Neural progenitor cell (in vitro differentiated cells): ENCODE measurements at regions not wholly inside any gene's neighbourhood (a gene's known extent, or its start where the extent isn't known, plus 50 kb on each side); places are given as distances from the start of the nearest gene placed in this dataset.

ENCODE experiments used
- DNase-seq: peaks from one replicate; pipeline ENCODE4 v3.0.0-alpha.2; 2016; ENCODE audit warnings: low spot score
- H2AFZ ChIP-seq: fragments of 200-600 bp; sonication (generic); replicated peaks from 2 replicates; pipeline ENCODE4 v1.6.1; 2016; ENCODE audit warnings: antibody characterized with exemption
- H3F3A ChIP-seq: fragments of 200-600 bp; sonication (generic); 2 replicates; pipeline ENCODE4 v1.6.1; 2016; ENCODE audit warnings: antibody characterized with exemption, low read depth
- H3K27ac ChIP-seq: fragments of 200-600 bp; sonication (generic); 2 replicates; pipeline ENCODE4 v1.5.1; 2016; ENCODE audit warnings: mild to moderate bottlenecking
- H3K27me3 ChIP-seq: fragments of 200-600 bp; sonication (generic); 2 replicates; pipeline ENCODE4 v1.6.1; 2016; ENCODE audit warnings: mild to moderate bottlenecking, moderate library complexity
- H3K36me3 ChIP-seq: fragments of 200-600 bp; sonication (generic); 2 replicates; pipeline ENCODE4 v1.5.1; 2016
- H3K4me1 ChIP-seq: fragments of 200-600 bp; sonication (generic); 2 replicates; pipeline ENCODE4 v1.6.1; 2016; ENCODE audit warnings: mixed run types
- H3K4me2 ChIP-seq: fragments of 200-600 bp; sonication (generic); 2 replicates; pipeline ENCODE4 v1.6.1; 2016
- H3K4me3 ChIP-seq: fragments of 200-600 bp; sonication (generic); 2 replicates; pipeline ENCODE4 v1.5.1; 2016
- H3K79me2 ChIP-seq: fragments of 200-600 bp; sonication (generic); 2 replicates; pipeline ENCODE4 v1.6.1; 2016; ENCODE audit warnings: low read depth
- H3K9ac ChIP-seq: fragments of 200-600 bp; sonication (generic); 2 replicates; pipeline ENCODE4 v1.6.1; 2016
- H3K9me3 ChIP-seq: fragments of 200-600 bp; sonication (generic); 2 replicates; pipeline ENCODE4 v1.5.1; 2016; ENCODE audit warnings: low read depth
- H4K20me1 ChIP-seq: fragments of 200-600 bp; sonication (generic); 2 replicates; pipeline ENCODE4 v1.6.1; 2016; ENCODE audit warnings: low read depth
- H3K27ac Mint-ChIP-seq: 3 replicates; pipeline ENCODE4 v1.8.0; 2021; ENCODE audit warnings: mixed read lengths
- H3K27me3 Mint-ChIP-seq: 2 replicates; pipeline ENCODE4 v1.8.0; 2022; ENCODE audit warnings: low read depth, mild to moderate bottlenecking, inconsistent platforms, moderate library complexity, mixed read lengths; ENCODE audit not compliant: insufficient read depth
- H3K36me3 Mint-ChIP-seq: 3 replicates; pipeline ENCODE4 v1.8.0; 2021; ENCODE audit warnings: mixed read lengths
- H3K4me1 Mint-ChIP-seq: 3 replicates; pipeline ENCODE4 v1.8.0; 2021; ENCODE audit warnings: mixed read lengths
- H3K4me3 Mint-ChIP-seq: 3 replicates; pipeline ENCODE4 v1.8.0; 2021; ENCODE audit warnings: mild to moderate bottlenecking, moderate library complexity, mixed read lengths
- H3K9me3 Mint-ChIP-seq: 3 replicates; pipeline ENCODE4 v1.8.0; 2020; ENCODE audit warnings: mixed read lengths
- EZH2 ChIP-seq: fragments of 200-600 bp; sonication (generic); IDR thresholded peaks from 2 replicates; pipeline ENCODE4 v1.6.1; 2017; ENCODE audit warnings: antibody characterized with exemption, mild to moderate bottlenecking, moderate library complexity
- EZH2phosphoT487 ChIP-seq: fragments of 200-600 bp; sonication (generic); IDR thresholded peaks from 2 replicates; pipeline ENCODE4 v1.6.1; 2017; ENCODE audit warnings: antibody characterized with exemption
- TF ChIP-seq, protein P1 (sequence below): fragments of 200-600 bp; sonication (generic); IDR thresholded peaks from 2 replicates; pipeline ENCODE4 v1.5.1; 2017; ENCODE audit warnings: antibody characterized with exemption, mild to moderate bottlenecking

DNA sequence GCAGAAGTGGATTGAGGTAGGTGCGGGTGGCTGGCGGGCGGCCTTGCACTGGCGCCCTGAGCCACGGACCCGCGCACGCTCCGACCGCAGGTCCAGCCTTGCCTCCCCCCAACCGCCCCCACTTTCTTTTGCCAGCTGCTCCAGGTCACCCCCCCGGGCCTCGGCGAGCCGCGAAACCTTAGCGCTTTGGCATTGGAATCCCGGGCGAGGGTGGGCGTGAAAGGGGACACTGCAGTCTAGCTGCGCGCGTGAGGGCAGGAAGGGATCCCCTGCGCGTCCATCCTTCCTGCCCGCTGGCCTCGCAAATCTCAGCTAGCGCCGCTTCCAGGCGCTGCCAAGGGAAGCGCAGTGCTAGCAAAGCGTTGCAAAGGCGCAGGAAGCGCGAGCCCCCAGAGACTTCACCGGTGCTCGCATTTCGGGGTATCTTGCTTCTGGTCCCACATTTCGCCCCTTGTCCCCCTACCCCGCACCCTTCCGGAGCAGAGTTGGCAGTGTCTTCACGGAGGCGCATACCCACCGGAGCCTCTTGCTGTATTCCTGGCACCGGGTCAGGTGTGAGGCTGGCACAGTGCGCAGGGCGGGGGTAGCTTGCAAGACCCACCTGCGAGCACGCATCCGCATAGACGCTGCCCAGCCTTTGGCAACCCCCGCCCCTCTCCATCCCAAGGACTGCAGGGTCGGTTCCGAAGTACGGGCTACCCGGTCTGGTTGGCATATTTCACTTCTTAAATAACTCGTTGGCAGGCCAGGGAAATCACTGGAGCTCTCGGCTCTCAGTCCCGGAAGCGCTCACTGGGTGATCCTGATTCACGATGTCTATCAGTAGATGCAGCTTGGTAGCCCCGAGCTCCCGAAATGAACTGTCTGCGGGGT is 104.4 kb downstream of the UCHL1 start:
- Mint-ChIP-seq H3K36me3 (no peaks in the 10 kb centered on the region), H3K4me3 (peak overlapping the region; percentile 88), H3K27me3 (peaks cover 18% of the 10 kb centered on the region), H3K9me3 (no peaks in the 10 kb centered on the region), H3K4me1 (peaks cover 30% of the 10 kb centered on the region), H3K27ac (no peak overlapping the region)
- peaks cover 64% of the 10 kb centered on the region for H3K27me3 ChIP-seq
- H3K4me1 ChIP-seq = peaks cover 37% of the 10 kb centered on the region
- peak; percentile 76 for DNase-seq
- peak overlapping the region; percentile 98 for H3K4me3 ChIP-seq
- TF ChIP-seq EZH2phosphoT487 = no peak
- TF ChIP-seq EZH2 = peak; percentile 45
- TF ChIP-seq, protein P1, sequence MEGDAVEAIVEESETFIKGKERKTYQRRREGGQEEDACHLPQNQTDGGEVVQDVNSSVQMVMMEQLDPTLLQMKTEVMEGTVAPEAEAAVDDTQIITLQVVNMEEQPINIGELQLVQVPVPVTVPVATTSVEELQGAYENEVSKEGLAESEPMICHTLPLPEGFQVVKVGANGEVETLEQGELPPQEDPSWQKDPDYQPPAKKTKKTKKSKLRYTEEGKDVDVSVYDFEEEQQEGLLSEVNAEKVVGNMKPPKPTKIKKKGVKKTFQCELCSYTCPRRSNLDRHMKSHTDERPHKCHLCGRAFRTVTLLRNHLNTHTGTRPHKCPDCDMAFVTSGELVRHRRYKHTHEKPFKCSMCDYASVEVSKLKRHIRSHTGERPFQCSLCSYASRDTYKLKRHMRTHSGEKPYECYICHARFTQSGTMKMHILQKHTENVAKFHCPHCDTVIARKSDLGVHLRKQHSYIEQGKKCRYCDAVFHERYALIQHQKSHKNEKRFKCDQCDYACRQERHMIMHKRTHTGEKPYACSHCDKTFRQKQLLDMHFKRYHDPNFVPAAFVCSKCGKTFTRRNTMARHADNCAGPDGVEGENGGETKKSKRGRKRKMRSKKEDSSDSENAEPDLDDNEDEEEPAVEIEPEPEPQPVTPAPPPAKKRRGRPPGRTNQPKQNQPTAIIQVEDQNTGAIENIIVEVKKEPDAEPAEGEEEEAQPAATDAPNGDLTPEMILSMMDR = peak; percentile 10
- no peak overlapping the region for H3K27ac ChIP-seq
- H3F3A ChIP-seq = peaks cover 55% of the 10 kb centered on the region
- H4K20me1 ChIP-seq = peaks cover 11% of the 10 kb centered on the region
- no peaks in the 10 kb centered on the region for H3K36me3 ChIP-seq
- H3K4me2 ChIP-seq = peak overlapping the region; percentile 99
- no peak overlapping the region for H3K9ac ChIP-seq
- peaks cover 4% of the 10 kb centered on the region for H3K79me2 ChIP-seq
- H2AFZ ChIP-seq = peak overlapping the region; percentile 100
- no peaks in the 10 kb centered on the region for H3K9me3 ChIP-seq

- H3K4me2 ChIP-seq = peak overlapping the region; percentile 99
- H3K4me3 ChIP-seq = peak overlapping the region; percentile 98
- H4K20me1 ChIP-seq = peaks cover 11% of the 10 kb centered on the region
- H3K27me3 Mint-ChIP-seq = peaks cover 15% of the 10 kb centered on the region
- TF ChIP-seq EZH2phosphoT487 (no peak), EZH2 (peak; percentile 13)
- TF ChIP-seq, protein P1 = no peak
- H3K4me1 ChIP-seq = peaks cover 37% of the 10 kb centered on the region
- no peak overlapping the region for H3K9ac ChIP-seq
- H3K9me3 ChIP-seq = no peaks in the 10 kb centered on the region
- H3K27ac ChIP-seq = no peak overlapping the region
- peaks cover 64% of the 10 kb centered on the region for H3K27me3 ChIP-seq
- peaks cover 4% of the 10 kb centered on the region for H3K79me2 ChIP-seq
- H3K27ac Mint-ChIP-seq = peak overlapping the region; percentile 81
- peak; percentile 20 for DNase-seq
- H3K9me3 Mint-ChIP-seq = no peaks in the 10 kb centered on the region
- peak overlapping the region; percentile 100 for H2AFZ ChIP-seq
- peak overlapping the region; percentile 88 for H3K4me3 Mint-ChIP-seq
- H3K36me3 Mint-ChIP-seq = no peaks in the 10 kb centered on the region
- peaks cover 30% of the 10 kb centered on the region for H3K4me1 Mint-ChIP-seq
- peaks cover 55% of the 10 kb centered on the region for H3F3A ChIP-seq
- no peaks in the 10 kb centered on the region for H3K36me3 ChIP-seq
Measured at GRCh38 chr4:41361794-41362526, 105.2 kb downstream of the UCHL1 start.

- peak; percentile 65 for DNase-seq
- Histone ChIP-seq H4K20me1 (peaks cover 11% of the 10 kb centered on the region), H3K27ac (no peak overlapping the region), H3K79me2 (peaks cover 4% of the 10 kb centered on the region), H2AFZ (no peak overlapping the region), H3K4me2 (peak overlapping the region; percentile 99), H3K4me3 (peak overlapping the region; percentile 98), H3K36me3 (no peaks in the 10 kb centered on the region), H3K4me1 (peaks cover 37% of the 10 kb centered on the region), H3F3A (peaks cover 55% of the 10 kb centered on the region), H3K9me3 (no peaks in the 10 kb centered on the region), H3K9ac (no peak overlapping the region), H3K27me3 (peaks cover 61% of the 10 kb centered on the region)
- H3K36me3 Mint-ChIP-seq = no peaks in the 10 kb centered on the region
- H3K4me1 Mint-ChIP-seq = peaks cover 30% of the 10 kb centered on the region
- H3K27me3 Mint-ChIP-seq = peaks cover 15% of the 10 kb centered on the region
- no peak overlapping the region for H3K27ac Mint-ChIP-seq
- no peaks in the 10 kb centered on the region for H3K9me3 Mint-ChIP-seq
- TF ChIP-seq EZH2phosphoT487 (no peak), EZH2 (no peak)
- TF ChIP-seq, protein P1 = no peak
- peak overlapping the region; percentile 88 for H3K4me3 Mint-ChIP-seq
Measured at GRCh38 chr4:41362621-41363383, 106.1 kb downstream of the UCHL1 start.
